Neural cell (in vitro differentiated cells): ENCODE measurements at regions not wholly inside any gene's neighbourhood (a gene's known extent, or its start where the extent isn't known, plus 50 kb on each side); places are given as distances from the start of the nearest gene placed in this dataset.

Experiments used
- EP300 ChIP-seq: fragments of 450-650 bp; conservative IDR thresholded peaks from 2 replicates; pipeline ENCODE4 v1.6.1; 2014; ENCODE audit warnings: antibody characterized with exemption, mild to moderate bottlenecking, moderate library complexity; ENCODE audit not compliant: poor library complexity, severe bottlenecking
- EZH2 ChIP-seq: fragments of 200-600, 300-800 bp; shearing (Covaris generic), sonication (generic); IDR thresholded peaks from 2 replicates; pipeline ENCODE4 v1.6.1; 2014; ENCODE audit warnings: antibody characterized with exemption, low read length, borderline replicate concordance, mild to moderate bottlenecking; ENCODE audit not compliant: insufficient read depth, poor library complexity, severe bottlenecking
- TF ChIP-seq, protein P1 (sequence below): fragments of 450-650 bp; IDR thresholded peaks from 2 replicates; pipeline ENCODE4 v1.5.1; 2014; ENCODE audit warnings: antibody characterized with exemption, mild to moderate bottlenecking, moderate library complexity; ENCODE audit not compliant: poor library complexity, severe bottlenecking

GRCh38 chr20:60244373-60245146, 286.3 kb downstream of the CDH26 start:
- TF ChIP-seq, protein P1, sequence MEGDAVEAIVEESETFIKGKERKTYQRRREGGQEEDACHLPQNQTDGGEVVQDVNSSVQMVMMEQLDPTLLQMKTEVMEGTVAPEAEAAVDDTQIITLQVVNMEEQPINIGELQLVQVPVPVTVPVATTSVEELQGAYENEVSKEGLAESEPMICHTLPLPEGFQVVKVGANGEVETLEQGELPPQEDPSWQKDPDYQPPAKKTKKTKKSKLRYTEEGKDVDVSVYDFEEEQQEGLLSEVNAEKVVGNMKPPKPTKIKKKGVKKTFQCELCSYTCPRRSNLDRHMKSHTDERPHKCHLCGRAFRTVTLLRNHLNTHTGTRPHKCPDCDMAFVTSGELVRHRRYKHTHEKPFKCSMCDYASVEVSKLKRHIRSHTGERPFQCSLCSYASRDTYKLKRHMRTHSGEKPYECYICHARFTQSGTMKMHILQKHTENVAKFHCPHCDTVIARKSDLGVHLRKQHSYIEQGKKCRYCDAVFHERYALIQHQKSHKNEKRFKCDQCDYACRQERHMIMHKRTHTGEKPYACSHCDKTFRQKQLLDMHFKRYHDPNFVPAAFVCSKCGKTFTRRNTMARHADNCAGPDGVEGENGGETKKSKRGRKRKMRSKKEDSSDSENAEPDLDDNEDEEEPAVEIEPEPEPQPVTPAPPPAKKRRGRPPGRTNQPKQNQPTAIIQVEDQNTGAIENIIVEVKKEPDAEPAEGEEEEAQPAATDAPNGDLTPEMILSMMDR: no peak
- TF ChIP-seq EZH2: no peak
- TF ChIP-seq EP300: no peak
